GM18951 (cell line): ENCODE measurements at regions not wholly inside any gene's neighbourhood (a gene's known extent, or its start where the extent isn't known, plus 50 kb on each side); places are given as distances from the start of the nearest gene placed in this dataset.
A peak's percentile ranks its signal among the peaks of the same experiment; 100 is the strongest.
"Not testable (repeated sequence)": the region's sequence is repeated elsewhere in the genome, so short reads cannot be mapped to it uniquely, and the experiment has no call there.

ENCODE experiments used
- POLR2A ChIP-seq: IDR thresholded peaks from 4 replicates; pipeline ENCODE4 v1.6.1; 2011; ENCODE audit warnings: mild to moderate bottlenecking; ENCODE audit not compliant: insufficient read length, insufficient read depth; ENCODE audit errors: extremely low read depth
- in situ Hi-C: fragments of 300-500 bp; cut with MboI; formaldehyde crosslinking; loops from one replicate; pipeline ENCODE4 v1.12.0; 2022; ENCODE audit warnings: low sequenced_read_pairs, mixed read lengths, inconsistent platforms; ENCODE audit not compliant: unreplicated experiment

DNA sequence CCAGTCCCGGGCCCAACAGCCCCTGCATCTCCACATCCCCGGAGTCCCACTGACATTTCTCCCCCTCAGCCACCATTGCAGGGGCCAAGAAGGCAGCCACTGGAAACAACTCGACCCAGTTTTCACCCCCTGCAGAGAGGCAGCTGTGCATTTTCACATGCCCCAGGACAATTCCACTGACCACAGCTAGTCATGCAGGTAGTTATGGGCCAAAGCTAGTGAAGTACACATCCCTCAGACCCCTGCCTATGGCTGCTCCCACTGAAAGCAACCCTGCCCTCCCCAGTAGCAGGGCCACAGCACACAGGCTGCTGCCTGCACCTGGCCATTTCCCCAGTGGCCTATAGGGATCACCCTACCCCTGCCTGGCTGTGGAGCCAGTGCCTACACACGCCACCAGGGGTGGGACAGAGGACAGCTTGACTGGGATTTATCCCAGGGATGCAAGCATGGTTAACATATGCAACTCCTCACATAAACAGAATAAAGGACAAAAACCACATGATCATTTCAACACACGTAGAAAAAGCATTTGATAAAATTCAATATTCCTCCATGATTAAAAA lies 154.0 kb downstream of the NDUFA12 start:
- TF ChIP-seq POLR2A = no peak
- in situ Hi-C loops = no loop called here

DNA sequence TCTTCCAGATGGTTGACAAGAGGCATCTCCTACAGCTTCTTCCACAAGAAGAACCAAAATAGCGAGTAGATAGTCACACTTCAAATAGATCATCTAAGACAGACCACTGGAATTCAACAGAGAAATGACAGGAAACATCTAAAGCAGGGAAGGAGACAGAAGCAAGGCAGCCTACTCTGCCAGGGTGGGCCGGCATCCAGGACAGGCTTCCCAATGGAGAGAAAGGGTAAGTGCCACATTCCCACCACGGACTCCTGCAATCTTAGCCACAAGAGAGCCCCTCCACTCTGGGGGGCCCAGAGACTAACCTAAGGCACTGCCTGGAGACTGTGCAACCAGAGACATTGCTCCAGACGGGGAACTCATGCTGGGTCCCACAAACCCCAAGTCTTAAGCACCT lies 154.5 kb downstream of the NDUFA12 start:
- TF ChIP-seq POLR2A = no peak
- in situ Hi-C loops = no loop called here

DNA sequence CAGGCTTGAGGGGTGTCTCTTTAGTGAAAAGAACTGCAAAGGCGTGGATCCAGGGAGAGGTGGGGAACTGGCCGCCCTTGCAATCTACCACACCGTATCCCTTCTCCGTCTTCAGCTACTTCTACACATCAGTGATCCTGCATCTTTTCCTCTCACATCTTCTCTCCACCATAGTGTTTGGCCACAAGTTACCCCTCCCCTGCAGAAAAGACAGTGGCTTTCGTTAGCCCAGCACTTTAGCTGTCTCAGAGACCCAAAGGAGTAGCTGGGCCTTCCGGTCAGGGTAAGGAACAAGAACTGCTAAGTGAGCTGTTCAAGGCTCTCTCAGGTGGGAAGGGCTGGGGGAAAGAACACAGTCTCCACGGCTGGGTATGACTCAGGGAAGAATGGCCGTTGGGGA lies 158.4 kb downstream of the NDUFA12 start:
- TF ChIP-seq POLR2A = no peak

DNA sequence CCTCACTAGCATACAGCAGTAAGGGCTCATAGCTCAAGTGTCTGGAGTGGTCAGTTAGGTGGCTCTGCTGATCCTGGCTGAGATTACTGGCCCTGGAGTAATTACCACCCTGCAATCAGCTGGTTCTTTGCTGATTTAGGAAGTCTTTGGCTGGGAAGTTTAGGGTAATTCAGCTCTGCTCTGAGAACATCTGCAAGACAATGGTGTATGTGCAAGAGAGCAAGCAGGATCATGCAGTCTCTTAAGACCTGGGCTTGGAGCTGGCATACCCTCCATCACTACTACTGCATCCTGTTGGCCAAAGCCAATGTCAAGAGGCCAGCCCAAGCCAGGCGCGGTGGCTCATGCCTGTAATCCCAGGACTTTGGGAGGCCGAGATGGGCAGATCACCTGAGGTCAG lies 159.0 kb downstream of the NDUFA12 start:
- in situ Hi-C loops = no loop called here
- TF ChIP-seq POLR2A = no peak

More for the DNA sequence above, 158.4 kb downstream of the NDUFA12 start:
- in situ Hi-C loops = no loop called here

DNA sequence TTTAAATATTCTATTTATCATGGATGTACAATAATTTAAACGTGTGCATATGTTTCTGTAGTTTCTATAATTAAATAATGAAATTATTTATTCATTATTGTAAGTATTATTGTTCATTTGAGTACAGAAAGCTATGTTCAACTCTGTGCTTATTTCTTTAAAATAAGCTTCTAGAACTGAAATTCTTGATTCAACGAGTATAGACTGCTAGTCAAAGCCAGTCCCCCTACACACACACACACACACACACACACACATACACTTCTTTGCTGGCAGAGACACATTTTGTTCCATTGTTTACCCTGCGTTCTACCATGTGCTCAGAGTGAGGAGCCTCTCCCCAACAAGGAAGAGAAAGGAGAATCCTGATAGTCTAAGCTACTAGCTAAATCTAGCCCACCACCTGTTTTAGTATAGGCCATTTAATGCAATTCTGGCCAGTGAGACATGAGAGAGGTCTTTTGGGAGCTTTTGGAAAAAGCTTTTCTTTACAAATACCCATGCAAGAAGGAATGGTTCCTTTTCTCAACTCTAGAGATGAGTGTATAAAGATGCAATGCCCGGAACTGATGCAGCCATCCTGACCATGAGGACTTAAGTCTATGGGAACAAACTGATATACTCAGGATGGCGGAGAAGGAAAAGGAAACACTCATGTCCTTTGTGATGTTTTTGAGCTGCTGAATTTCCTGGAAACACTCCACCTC lies 161.4 kb downstream of the NDUFA12 start:
- in situ Hi-C loops = no loop called here

DNA sequence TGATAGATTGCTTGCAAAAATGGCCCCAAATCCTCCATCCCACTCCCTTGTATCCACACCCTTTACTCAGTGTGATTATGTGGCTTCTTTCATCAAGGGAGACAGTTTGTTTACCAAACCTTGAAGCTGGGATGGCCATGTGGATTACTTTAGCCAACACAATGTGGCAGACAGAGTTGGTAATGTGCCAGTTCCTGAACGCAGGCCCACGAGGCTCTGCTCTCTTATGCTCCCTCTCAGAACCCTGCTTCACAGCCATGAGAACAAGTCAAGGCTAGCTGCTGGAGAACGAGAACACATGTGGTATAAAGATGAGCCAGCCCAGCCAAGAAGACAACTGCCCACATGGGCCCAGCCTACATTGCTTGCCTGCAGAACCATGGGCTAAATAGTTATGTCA lies 162.3 kb downstream of the NDUFA12 start:
- in situ Hi-C loops = no loop called here

More for the DNA sequence above, 161.4 kb downstream of the NDUFA12 start:
- no peak for TF ChIP-seq POLR2A

DNA sequence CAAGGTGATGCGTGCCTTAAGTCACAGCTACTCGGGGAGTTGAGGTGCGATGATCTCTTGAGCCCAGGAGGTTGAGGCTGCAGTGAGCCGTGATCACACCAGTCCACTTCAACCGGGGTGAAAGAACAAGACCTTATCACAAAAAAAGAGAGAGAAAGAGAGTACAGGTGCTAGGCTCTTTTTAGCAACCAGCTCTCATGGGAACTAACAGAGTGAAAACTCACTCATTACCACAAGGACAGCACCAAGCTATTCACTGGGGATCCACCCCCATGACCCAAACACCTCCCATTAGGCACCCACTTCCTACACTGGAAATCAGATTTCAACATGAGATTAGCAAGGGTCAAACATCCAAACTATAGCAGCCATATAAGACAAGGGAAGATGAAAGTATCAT lies 164.2 kb downstream of the NDUFA12 start:
- in situ Hi-C loops = no loop called here
- TF ChIP-seq POLR2A = no peak

More for the DNA sequence above, 162.3 kb downstream of the NDUFA12 start:
- no peak for TF ChIP-seq POLR2A

DNA sequence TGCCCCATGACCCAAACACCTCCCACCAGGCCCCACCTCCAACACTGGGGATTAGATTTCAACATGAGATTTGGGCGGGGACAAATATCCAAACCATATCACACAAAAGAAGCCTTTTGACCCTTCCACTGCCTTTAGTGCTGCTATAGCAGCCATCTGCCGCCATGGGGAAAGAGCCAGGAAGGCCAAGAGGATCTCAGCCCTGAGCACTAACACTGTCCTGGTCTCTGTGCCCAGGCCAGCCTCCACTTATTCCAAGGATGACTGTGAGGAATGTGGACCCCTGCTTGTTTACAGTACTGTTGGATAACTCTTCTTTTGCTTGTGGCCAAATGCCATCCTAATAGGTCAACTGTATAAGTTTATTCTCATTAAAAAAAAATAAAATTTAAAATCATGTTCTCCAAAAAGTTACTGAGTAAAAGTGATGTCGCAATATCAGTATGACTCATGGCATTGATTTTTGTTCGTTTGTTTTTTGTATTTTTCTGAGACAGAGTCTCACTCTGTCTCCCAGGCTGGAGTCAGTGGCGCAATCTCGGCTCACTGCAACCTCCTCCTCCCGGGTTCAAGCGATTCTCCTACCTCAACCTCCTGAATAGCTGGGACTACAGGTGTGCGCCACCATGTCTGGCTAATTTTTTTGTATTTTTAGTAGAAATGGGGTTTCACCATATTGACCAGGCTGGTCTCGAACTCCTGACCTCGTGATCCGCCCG lies 166.4 kb downstream of the NDUFA12 start:
- in situ Hi-C loops = not testable (repeated sequence)

DNA sequence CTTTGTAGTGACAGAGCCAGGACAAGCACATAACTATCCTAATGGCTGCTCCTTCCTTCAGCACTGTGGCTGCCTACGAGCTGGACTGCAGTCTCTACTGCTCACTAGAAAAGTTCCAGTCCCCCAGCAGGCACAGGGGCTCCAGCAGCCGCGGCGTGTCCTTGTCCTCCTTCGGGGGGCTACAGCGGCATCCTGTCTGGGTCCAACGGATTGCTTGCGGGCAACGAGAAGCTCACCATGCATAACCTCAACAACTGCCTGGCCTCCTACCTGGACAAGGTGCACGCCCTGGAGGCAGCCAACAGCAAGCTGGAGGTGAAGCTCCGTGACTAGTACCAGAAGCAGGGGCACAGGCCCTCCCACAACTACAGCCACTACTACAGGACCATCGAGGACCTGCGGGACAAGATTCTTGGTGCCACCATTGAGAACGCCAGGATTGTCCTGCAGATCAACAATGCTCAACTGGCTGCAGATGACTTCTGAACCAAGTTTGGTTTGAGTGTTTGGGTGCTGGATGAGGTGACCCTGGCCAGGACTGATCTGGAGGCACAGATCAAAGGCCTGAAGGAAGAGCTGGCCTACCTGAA lies 169.4 kb downstream of the NDUFA12 start:
- no peak for TF ChIP-seq POLR2A
- in situ Hi-C loops = no loop called here

DNA sequence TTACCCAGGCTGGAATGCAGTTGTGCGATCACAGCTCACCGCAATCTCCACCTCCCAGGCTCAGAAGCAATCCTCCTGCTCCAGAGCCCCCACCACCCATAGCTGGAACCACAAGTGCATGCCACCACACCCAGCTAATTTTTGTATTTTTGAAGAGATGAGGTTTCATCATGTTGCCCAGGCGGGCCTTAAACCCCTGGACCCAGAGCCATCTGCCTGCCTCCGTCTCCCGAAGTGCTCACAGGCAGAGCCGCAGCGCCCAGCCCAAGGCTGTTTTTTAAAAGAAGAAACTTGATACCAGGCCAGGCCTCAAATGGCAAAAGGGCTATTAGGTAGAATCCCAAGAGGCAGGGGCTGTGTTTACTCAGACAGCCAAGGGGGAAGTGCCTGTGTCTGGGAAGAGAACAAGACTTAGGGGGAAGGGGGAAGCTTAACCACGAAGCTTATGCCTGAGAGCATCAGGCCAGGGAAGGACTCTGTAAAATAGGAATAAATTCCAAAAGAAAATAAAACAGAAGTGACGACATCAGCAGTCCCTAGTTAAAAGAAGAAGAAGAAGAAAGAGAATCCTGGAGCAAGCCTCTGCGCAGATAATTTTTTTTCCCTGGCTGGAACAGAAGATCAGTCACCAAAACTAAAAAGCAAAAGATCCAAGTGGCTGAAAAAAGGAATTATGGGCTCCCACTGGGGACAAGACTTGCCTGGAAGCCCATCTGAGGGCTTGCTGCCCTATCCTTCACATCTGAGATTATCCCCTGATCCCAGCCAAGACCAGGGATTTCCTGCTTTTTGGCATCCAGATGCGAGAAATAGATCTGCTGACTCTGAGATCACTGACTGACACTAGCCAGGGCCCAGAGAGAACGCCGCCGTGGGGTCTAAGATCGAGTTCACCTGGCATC lies 170.5 kb downstream of the NDUFA12 start:
- in situ Hi-C loops = no loop called here

DNA sequence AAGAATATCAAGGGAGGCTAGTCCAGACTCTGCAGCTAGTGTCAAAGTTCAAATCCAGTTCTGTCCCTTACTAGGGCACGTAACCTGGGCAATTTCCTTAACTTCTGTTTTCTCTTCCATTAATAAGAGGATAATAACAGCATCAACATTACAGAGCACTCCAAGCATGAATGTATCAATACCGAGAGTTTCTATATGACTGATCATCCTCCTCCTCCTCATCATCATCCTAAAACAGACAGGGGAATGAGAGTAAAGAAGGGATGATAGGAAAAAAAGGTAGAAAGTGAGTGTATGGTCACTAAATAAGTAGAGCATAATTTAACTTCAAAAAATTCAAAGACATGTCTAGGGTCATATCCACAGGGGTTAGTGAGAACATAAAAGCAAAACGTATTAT lies 171.4 kb downstream of the NDUFA12 start:
- in situ Hi-C loops = no loop called here
- TF ChIP-seq POLR2A = no peak

More for the DNA sequence above, 170.5 kb downstream of the NDUFA12 start:
- no peak for TF ChIP-seq POLR2A

DNA sequence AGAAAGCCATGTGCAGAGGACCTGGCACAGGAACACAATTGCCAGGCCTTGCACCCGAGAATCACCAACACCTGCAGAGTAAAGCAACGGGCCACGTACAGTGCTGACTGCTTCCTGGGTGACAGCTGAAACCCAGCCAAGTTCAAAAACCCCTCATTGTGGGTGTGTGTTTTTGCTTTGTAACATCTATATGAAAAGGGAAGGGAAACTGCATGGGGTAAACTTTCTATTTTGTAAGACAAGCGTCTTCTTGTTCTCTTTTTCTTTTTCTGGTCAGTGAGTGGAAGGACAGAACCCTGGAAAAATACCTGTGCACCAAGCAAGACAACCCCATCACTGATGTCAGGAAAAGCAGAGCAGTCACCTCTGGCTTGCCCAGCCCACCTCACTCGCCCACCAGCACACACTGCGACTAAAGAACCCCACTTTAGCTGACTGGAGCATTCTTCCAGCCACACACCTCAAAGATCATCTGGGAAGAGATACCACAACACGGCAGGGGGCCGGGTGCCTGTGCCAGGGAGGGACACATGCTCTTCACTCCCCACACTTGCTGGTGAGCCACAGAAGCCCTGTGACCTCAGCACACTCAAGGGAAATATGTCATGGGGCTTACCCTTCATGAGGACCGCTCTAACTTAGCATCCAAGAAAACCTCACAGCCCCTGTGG lies 172.3 kb downstream of the NDUFA12 start:
- peak; percentile 44 for TF ChIP-seq POLR2A
- in situ Hi-C loops = no loop called here
